HG02852 (cell line): ENCODE measurements at regions not wholly inside any gene's neighbourhood (a gene's known extent, or its start where the extent isn't known, plus 50 kb on each side); places are given as distances from the start of the nearest gene placed in this dataset.
"Not testable (repeated sequence)": the region's sequence is repeated elsewhere in the genome, so short reads cannot be mapped to it uniquely, and the experiment has no call there.

Experiments used
- ATAC-seq: cut with Tn5 transposase; IDR thresholded peaks from one replicate; pipeline ENCODE4 v1.9.1; 2021; ENCODE audit warnings: mild to moderate bottlenecking, moderate library complexity; ENCODE audit not compliant: unreplicated experiment

DNA sequence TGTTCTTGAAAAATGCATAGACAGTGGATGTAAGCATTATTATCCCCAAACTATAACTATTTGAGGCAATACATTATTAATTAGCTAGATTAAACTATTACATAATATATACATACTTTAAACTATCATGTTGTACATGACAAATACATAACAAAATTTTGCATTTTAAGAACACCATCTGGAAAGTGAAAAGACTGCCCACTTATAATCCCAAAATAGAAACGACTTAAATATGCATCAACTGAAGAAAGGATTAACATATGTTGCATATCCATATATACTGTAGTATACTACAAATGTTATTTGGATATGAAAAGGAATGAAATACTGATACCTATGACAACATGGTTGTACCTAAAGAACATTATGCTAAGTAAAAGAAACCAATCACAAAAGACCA, 700.8 kb upstream of the SPRY2 start:
- no peak for ATAC-seq

DNA sequence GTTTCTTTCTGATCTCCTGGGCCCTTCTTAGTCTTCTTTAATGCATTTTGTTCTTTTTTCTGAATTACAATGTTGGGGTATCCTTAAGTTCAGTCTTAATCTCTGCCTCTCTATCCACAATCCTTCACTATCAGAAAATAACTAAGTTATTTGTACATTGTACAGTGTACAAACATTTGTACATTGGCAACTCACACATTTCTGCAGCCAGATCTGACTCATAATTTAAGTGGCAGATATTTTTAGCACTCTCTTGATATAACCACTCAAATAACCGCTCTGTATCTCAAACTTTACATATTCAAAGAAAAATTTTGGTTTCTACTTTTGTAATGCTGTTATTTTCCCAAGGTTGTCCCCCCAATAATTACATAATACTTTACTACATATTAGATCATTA, 691.1 kb upstream of the SPRY2 start:
- no peak for ATAC-seq

DNA sequence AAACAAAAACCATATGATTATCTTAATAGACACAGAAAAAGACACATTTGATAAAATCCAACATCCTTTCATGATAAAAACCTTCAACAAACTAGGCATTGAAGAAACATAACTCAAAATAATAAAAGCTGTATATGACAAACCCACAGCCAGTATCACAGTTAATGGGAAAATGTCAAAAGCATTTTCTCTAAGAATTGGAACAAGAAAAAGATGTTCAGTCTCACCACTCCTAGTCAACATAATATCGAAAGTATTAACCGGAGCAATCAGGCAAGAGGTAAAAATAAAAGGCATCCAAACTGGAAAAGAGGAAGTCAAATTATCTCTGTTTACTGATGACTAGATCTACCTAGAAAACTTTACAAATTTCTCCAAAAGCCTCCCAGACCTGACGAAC, 684.2 kb upstream of the SPRY2 start:
- ATAC-seq: no peak

DNA sequence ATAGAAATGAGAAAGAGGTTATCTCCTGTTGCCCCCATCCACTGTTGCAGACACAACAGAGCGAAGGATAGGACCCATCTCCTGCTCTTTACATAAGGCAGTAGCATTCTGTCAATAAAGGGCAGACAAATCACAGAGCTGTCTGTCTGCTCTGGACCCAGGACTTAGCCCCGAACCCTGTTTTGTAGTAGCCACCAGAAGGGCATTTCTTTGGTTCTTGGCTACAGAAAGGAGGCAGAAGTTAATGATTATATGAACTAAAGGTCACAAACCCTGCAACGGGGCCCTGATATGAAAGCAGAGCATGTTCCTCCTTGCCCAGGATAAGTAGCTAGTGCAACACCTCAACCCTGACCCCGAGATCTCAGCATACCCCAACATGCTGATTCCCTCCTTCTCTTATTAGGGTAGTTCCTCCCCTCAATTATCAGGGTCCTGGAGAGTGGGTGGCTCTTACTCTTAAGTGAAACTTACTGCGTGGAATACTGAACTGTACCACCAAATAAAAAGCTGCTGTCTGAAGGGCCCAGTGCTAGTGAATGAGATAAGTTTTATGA, 680.4 kb upstream of the SPRY2 start:
- ATAC-seq: no peak

DNA sequence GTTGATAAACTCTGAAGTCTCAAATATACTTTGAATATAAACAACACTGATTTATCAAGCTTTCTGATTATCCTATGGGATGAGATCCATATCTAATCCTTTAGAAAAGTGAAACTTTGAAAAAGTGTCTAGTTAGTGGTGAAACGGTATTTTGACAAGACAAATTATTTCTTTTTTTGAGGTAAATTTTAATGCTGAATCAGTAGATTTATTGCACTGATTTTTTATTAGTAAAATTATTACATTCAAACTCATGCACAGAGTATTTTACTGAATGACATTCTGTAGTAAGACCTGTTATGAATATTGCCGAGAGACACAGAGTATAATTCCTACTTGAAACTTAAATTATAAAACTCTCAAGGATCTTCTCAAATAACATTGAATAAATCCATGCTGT, 679.1 kb upstream of the SPRY2 start:
- ATAC-seq: no peak

DNA sequence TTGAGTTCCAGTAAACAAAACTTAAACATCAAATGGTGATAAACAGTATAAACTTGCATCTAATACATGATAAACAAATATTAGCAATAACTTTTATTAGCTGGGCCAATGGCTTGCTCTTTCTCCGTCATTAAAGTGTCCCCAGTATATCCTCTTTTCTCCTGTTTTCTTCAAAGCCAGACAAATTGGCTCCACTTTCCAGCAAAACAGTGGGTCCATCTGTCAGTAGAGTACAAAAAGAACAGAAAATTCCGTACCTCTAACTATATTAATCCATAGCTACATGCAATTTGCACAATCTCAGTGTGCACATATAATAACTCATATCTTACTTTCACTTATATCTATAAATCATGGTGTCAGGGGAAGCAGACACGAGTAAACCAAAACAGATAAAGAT, 678.0 kb upstream of the SPRY2 start:
- no peak for ATAC-seq

DNA sequence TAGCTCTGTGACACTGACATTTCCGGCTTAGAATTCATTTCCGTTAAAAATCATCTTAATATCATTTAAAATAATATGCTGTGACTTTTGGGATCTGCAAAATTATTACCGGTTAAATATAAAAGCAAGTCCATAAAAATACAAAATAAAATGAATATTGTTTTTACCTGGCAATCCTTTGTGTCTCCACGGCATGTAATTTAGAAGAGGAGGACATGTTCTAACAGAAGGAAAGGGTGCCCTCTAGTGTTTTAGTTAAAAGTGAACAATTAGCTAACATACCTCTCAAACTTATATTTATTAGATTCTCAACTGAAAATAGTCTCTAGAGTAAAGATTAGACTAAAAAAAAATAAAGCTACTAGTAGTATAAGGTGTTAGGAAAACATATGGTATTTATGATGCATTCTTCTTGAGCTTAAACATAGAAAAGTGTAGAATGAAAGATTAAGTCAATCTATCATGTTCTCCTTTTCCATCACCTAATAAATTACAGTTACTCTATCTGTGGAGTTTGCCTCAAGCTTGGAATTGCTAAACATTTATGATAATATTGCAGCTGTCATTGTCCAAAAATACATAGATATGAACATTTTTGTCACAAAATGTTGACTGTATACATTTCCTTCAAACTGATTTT, 676.7 kb upstream of the SPRY2 start:
- peak; percentile 70 for ATAC-seq

DNA sequence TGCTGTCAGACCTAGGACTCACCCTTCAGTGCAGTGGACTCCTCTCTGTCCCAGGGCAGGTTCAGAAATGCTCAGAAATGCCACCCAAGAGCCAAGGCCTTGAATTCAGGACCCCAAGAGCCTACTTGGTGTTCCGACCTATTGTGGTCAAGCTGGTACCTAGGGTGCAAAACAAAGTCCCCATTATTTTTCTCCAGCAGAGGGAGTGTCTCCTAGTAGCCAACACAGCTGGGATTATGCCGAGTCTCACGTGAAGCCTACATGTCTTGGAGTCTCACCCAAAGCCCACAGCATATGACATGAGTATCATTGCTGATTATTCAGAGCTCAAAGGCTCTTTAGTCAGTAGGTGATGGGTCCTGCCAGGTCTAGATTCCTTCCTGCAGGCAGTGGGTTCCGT, 671.1 kb upstream of the SPRY2 start:
- no peak for ATAC-seq

DNA sequence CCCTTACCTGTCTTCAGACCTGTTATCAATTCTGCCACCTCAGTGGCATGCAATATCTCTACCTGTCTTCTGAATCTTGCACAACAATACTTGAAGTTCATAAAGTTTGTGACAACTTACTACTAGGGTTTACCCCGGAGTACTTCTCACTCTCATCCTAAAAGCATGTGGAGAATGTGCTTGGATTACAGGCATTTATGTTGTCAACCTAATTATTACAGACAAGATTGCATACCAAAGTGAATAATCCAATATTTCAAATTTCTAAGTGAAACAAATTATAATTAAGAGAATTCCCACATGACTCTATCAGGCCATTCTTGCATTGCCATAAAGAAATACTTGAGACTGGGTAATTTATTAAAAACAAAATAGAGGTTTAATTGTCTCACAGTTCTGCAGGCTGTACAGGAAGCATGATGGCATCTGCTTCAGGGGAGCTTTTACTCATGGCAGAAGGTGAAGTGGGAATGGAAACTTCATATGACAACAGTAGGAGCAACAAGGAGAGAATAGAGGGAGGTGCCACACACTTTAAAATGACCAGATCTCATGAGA, 661.0 kb upstream of the SPRY2 start:
- no peak for ATAC-seq

DNA sequence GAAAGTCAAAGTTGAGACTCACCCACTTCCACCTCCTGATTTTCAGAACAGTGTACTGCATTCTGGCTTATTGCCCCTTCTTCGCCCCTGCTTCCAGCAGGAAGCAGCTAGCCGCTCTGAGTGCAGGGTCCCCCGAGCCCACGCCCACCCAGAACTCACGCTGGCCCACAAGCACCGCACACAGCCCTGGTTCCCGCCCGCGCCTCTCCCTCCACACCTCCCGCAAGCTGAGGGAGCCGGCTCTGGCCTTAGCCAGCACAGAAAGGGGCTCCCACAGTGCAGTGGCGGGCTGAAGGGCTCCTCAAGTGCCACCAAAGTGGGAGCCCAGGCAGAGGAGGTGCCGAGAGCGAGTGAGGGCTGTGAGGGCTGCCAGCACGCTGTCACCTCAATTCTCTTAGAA, 657.7 kb upstream of the SPRY2 start:
- not testable (repeated sequence) for ATAC-seq

DNA sequence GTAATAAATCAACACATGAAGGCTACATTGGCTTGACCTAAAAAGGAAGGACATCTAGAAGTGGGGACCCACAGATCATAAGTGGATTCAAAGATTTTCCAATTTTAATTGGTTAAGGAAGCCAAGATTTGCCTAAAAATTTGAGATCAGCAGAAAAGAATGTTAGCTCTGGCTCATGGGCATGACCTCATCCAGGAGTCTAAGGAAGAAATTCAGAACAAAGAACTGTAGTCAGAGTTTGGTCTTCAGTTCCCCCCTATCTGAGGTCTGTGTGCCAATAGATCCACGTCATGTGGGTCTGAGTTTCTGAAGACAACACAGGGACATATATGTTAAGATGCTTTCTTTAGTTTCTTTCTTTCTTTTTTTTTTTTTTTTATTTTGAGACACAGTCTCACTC, 648.8 kb upstream of the SPRY2 start:
- ATAC-seq: no peak

DNA sequence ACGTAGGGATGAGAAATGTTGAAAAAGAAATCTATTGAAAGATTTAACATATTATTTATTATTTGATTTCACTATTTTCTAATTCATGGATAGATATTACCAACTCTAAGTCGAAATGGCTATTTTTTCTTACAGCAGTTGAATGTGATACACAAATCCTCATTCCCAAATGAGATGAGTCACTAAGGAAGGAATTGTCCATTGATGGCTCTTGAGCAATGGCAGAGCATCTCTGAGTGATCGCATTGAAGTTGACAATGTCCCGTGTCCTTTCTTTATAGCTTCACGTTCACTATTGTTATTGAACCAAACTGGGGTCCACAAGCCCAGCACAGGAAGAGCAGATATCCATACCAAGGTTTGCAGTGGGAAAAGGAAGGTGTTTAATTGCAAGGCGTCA, 648.3 kb upstream of the SPRY2 start:
- ATAC-seq: no peak

DNA sequence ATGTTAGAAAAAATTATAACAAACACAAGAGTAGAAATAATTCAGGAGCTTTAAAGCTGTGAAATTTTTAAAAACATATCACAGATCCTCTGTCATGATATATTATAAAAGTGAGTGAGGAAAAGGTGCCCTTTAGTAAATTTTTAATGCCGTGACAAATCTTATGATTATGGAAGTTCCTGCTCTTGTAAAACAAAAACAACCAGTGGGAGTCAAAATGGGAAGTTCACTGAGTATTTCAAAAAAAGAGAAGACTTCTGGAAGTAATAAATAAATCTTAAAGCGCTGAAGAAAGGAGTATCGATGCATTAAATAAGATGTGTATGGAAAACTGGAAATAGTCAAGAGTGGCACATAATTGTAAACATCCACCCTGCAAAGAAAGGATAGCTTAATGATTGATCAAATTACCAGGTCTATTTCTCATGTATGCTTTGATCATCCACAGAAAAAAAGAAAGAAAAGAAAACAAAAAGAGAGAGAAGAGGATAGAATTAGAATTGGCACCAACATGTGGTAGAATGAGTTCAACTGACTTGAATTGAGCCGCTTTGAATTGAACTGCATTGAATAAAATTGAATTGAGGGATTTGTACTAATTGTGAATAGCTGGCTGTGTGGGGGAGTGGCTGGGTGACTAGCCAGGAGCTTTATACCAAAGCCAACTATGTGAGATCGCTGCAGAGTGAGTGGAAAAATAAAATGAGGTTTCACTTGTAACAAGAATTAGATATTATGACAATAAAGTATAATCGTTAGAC, 647.6 kb upstream of the SPRY2 start:
- no peak for ATAC-seq

DNA sequence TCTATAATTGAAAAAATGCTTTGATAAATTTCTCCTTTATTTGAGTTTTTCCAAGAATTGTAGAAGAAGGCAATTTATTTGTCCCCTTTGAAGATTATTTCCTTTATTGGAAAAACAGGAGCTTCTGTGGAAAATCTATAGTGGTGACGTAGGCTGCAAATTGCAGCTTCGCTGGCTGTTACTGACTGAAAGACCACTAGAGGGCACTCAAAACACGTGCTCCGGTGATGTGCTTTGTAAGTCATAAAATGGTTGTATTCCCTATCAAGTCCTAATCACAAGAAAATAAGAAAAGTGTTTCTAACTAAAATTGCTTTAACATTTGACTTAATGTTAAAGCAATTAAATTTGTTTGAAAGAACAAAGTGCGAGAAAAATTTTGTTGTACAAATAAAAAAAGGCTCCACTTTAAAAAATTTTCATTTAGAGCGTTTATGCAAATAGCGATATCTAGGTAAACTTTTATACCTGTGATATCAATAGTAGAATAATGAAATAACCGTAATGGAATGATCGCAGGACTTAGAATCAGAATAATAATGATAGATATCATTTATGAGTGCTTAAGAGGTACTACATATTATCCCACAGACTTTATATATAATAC, 638.2 kb upstream of the SPRY2 start:
- peak; percentile 98 for ATAC-seq

DNA sequence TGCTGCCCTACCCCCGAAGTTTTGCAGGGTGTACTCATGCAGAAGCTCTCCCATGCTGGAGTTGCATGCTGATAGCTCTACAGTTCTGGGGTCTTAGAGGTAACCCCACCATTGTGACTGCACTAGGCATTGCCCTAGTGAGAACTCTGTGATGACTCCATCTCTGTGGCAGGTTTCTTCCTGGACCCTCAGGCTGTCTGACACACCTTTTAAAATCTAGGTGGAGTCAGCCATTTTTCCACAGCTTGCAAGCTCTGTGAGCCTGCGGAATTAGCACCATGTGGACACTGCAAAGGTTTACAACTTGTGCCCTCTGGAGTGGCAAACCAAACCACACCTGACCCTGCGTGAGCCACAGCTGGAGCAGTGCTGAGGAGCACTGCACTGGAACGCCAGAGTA, 636.2 kb upstream of the SPRY2 start:
- ATAC-seq: no peak

DNA sequence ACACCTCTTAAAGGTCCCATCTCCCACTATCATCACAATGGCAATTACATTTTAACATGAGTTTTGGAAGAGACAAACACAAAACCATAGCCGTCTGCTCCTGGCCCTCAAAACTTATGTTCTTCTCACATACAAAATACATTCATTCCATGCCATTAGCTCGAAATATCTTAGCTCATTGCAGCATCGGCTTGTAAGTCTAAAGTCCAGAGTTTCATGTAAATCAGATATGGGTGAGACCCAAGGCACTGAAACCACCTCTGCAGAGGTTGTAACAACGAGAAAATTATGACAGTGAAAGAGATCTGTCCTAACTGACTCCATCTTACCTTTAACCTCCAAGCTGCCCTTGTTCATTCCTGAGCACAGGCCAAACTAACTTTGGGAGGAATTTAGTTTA, 635.0 kb upstream of the SPRY2 start:
- ATAC-seq: no peak

DNA sequence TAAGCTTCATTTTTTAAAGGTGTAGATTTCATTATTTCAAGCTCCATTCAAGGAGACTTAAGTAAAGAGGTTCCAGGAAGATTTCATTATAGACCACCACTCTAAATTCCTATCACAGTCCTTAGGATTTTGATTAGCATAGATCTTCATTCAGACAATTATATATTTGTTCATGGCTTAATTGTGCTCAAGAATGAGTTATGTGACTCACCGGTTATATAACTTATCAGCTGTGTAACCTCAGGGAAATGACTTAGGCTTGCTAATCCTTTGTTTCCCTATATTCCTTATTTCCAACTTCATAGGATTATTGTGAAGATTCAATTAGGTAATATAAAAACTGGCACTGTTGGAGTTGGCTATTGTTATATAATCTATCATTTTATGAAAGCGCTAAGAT, 632.8 kb upstream of the SPRY2 start:
- no peak for ATAC-seq

DNA sequence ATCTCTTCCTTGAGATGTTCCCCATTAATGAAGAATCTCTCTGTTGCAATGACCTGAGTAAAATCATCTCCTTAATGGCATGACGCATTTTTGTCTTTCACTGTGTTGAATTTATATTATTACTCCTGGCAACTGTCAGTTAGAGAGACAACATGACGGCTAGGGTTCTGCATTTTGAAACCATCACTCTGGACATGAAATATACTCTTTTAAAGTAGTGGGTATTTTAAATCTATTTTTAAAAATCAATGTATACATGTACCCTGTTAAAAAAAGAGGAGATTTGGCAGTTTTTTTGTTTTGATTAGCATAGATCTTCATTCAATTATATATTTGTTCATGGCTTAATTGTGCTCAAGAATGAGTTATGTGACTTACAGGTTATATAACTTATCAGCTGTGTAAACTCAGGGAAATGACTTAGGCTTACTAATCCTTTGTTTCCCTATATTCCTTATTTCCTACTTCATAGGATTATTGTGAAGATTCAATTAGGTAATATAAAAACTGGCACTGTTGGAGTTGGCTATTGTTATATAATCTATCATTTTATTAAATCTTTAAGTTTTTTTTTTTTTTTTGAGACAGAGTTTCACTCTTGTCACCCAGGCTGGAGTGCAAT, 632.0 kb upstream of the SPRY2 start:
- ATAC-seq: no peak

DNA sequence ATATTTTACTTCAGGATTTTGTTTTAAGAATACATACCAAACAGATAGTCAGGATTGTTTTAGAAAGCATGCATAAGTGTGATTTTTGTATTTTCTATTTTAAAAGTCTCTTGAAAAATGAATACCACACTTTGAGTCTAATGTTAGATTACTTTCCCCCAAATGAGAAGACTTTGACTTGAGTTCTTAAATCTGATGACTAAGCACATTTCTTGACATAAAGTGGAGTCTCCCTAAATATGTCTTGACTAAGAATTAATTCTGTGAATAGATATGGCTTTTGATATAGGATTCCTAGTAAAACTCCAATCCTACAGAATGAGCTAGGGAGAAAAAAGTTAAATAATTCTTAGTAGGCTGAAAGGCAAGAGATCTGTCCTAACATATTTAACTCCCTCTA, 624.2 kb upstream of the SPRY2 start:
- no peak for ATAC-seq

DNA sequence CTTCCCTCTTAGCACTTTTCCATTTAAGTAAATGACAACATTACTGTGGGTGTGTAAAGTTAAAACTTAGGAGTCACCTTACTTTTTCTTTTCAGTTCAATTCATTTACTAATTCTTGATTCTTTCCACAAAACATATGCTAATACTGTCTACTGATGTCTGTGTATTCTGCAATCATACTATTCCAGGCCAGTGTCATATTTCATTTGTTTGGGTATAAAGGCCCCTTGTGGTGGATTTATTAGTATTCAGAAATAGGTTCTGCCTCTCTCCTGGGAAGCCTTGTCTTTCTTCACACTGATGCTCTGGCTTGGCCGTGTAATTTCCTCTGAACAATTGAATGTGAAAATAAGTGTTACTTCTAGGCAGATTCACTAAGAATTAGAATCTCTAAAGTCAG, 621.9 kb upstream of the SPRY2 start:
- ATAC-seq: no peak

DNA sequence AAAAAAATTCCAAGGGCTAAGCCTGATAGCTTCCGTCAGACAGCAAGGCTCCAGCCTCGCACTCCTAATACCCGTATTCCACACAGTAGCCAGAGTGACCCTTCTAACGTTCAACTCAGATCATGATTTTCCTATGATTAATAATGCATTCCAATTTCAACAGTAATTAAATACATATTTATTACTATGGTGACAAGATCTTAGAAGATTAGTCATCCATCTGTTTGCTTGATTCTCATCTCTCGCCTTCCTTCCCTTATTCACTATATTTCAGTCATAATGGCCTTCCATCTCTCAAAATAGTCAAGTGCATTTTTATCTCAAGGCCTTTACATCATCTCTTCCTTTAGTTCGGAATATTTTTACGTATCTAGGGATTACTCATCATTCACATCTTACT, 621.2 kb upstream of the SPRY2 start:
- ATAC-seq: no peak
